ENCODE measurements at regions not wholly inside any gene's neighbourhood (a gene's known extent, or its start where the extent isn't known, plus 50 kb on each side); places are given as distances from the start of the nearest gene placed in this dataset.

DNA sequence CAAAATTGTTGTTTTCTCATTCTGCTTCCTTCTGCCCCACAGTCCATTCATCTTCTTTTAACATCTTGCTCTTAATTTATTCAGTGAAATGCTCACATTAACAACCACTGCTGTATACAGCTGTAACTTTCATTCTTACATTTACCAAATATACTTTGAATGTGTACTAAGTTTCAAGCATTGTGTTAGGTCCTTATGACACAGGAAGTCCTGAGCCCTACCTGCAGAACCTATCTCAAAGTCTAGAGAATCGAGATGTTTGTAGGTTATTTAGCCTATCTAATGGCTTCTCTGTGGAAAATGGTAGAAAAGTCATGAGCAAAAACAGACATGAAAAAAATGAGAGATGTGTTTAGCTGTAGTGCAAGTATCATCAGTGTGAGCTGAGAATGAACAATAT, 117.6 kb upstream of the MGAT4C start:
- no peak overlapping the region for H3K4me3 ChIP-seq
- H3K9me3 ChIP-seq (replicated peaks in 1 of 3) = peaks cover 0 to 4% (median 0%) of the 10 kb centered on the region in 3 donors
- no peak for TF ChIP-seq POLR2A (IDR thresholded peaks at IDR 0.05)
- TF ChIP-seq, protein P1, sequence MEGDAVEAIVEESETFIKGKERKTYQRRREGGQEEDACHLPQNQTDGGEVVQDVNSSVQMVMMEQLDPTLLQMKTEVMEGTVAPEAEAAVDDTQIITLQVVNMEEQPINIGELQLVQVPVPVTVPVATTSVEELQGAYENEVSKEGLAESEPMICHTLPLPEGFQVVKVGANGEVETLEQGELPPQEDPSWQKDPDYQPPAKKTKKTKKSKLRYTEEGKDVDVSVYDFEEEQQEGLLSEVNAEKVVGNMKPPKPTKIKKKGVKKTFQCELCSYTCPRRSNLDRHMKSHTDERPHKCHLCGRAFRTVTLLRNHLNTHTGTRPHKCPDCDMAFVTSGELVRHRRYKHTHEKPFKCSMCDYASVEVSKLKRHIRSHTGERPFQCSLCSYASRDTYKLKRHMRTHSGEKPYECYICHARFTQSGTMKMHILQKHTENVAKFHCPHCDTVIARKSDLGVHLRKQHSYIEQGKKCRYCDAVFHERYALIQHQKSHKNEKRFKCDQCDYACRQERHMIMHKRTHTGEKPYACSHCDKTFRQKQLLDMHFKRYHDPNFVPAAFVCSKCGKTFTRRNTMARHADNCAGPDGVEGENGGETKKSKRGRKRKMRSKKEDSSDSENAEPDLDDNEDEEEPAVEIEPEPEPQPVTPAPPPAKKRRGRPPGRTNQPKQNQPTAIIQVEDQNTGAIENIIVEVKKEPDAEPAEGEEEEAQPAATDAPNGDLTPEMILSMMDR (IDR thresholded peaks at IDR 0.05) = no peak
- no peak overlapping the region for H3K27ac ChIP-seq
- no peaks in the 10 kb centered on the region for H3K27me3 ChIP-seq
- no peaks in the 10 kb centered on the region for H3K4me1 ChIP-seq (replicated peaks in 1 of 2)
- WGBS, 4 donors = 50 to 60% (median 57%) methylated on average over 1 of the region's 1 CpG
- intact Hi-C loops (cut with DNase I) = no loop called here
- DNase-seq = no peak
- no peaks in the 10 kb centered on the region for H3K36me3 ChIP-seq (replicated peaks in 1 of 2)

- H3K4me3 ChIP-seq = no peak overlapping the region
- H3K27ac ChIP-seq = no peak overlapping the region
- WGBS, 4 donors = 47 to 66% (median 60%) methylated on average over 2 of the region's 2 CpGs
- no peaks in the 10 kb centered on the region for H3K4me1 ChIP-seq (replicated peaks in 1 of 2)
- H3K27me3 ChIP-seq = no peaks in the 10 kb centered on the region
- TF ChIP-seq, protein P1 (IDR thresholded peaks at IDR 0.05) = no peak
- TF ChIP-seq POLR2A (IDR thresholded peaks at IDR 0.05) = no peak
- intact Hi-C loops (cut with DNase I) = no loop called here
- no peaks in the 10 kb centered on the region for H3K9me3 ChIP-seq (replicated peaks in 1 of 3)
- no peaks in the 10 kb centered on the region for H3K36me3 ChIP-seq (replicated peaks in 1 of 2)
- no peak for DNase-seq
These were observed 110.9 kb upstream of the MGAT4C start for GRCh38 chr12:86367137-86367536.

- DNase-seq = no peak
- no peaks in the 10 kb centered on the region for H3K36me3 ChIP-seq (replicated peaks in 1 of 2)
- 39 to 51% (median 45%) methylated on average over 2 of the region's 2 CpGs for WGBS, 4 donors
- H3K4me1 ChIP-seq (replicated peaks in 1 of 2) = no peaks in the 10 kb centered on the region
- H3K4me3 ChIP-seq = no peak overlapping the region
- no peak overlapping the region for H3K27ac ChIP-seq
- no peaks in the 10 kb centered on the region for H3K27me3 ChIP-seq
- TF ChIP-seq POLR2A (IDR thresholded peaks at IDR 0.05) = no peak
- TF ChIP-seq, protein P1 (IDR thresholded peaks at IDR 0.05) = no peak
- intact Hi-C loops (cut with DNase I) = no loop called here
- no peaks in the 10 kb centered on the region for H3K9me3 ChIP-seq (replicated peaks in 1 of 3)
These were observed 93.0 kb upstream of the MGAT4C start for GRCh38 chr12:86349196-86349595.

- intact Hi-C loops (cut with DNase I) = no loop called here
- Histone ChIP-seq H3K27ac (no peak overlapping the region), H3K9me3 (replicated peaks in 1 of 3) (no peaks in the 10 kb centered on the region), H3K36me3 (replicated peaks in 1 of 2) (no peaks in the 10 kb centered on the region), H3K4me3 (no peak overlapping the region), H3K27me3 (no peaks in the 10 kb centered on the region), H3K4me1 (replicated peaks in 1 of 2) (no peaks in the 10 kb centered on the region)
- TF ChIP-seq POLR2A (IDR thresholded peaks at IDR 0.05) = no peak
- TF ChIP-seq, protein P1 (IDR thresholded peaks at IDR 0.05) = no peak
- WGBS, 4 donors = 49 to 59% (median 51%) methylated on average over 2 of the region's 2 CpGs
- DNase-seq = no peak
These were observed 77.8 kb upstream of the MGAT4C start for GRCh38 chr12:86333955-86334522.
